Lower leg skin (tissue), 4 donors: ENCODE measurements at regions not wholly inside any gene's neighbourhood (a gene's known extent, or its start where the extent isn't known, plus 50 kb on each side); places are given as distances from the start of the nearest gene placed in this dataset.

Experiments
- DNase-seq, 2 donors: peaks; one replicate each; pipeline ENCODE4 v3.0.0-alpha.2; 2019; ENCODE audit warnings: low spot score in 2 of 2
- H3K4me3 ChIP-seq: fragments of 200-600 bp; sonication (generic); 2 replicates; pipeline ENCODE4 v1.5.1; 2017; ENCODE audit warnings: mild to moderate bottlenecking, low read depth; ENCODE audit not compliant: poor library complexity, severe bottlenecking
- POLR2A ChIP-seq, 2 donors: fragments of 450-650 bp; IDR thresholded peaks; one replicate each; pipeline ENCODE4 v1.6.1; 2016 to 2017; ENCODE audit warnings: antibody characterized with exemption in 2 of 2, mild to moderate bottlenecking in 1 of 2, moderate library complexity in 1 of 2
- WGBS, 2 donors: methylation state at CpG; one replicate each; pipeline ENCODE4 v1.1.5; 2018; 5-methylcytosine and 5-hydroxymethylcytosine counted together
- intact Hi-C: fragments of 100-400 bp; cut with DNase I; formaldehyde crosslinking; loops from one replicate; pipeline ENCODE4 v1.15.0; 2023; ENCODE audit warnings: low total_unique reads
- TF ChIP-seq, protein P1 (sequence below), 3 donors: fragments of 450-650 bp; IDR thresholded peaks; one replicate each; pipeline ENCODE4 v1.5.1; 2016; ENCODE audit warnings: antibody characterized with exemption in 3 of 3, mild to moderate bottlenecking in 3 of 3, moderate library complexity in 2 of 3

DNA sequence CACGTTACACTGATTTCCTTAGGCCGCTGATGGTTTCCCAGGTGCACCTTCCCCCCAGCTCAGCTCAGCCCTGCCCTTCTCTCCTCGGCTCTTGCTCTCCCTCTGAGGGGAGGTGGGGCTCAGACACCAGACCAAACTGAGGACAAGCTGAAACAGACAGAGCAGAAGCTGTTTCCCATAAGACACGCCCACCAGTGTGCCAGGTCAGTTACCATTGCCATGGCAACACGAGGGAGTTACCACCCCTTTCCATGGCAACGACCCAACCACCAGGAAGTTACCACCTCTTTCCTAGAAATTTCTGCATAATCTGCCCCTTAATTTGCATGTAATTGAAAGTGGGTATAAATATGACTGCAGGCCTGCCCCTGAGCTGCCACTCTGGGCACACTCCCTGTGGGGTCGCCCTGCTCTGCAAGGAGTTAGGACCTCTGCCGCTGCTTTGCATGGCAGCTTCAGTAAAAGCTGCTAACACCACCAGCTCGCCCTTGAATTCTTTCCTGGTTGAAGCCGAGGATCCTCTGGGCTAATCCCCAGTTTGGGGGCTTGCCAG is 120.9 kb upstream of the SMIM21 start:
- intact Hi-C loops = no loop called here
- 45 to 72% methylated on average over 9 of the region's 10 CpGs for WGBS, 2 donors
- TF ChIP-seq POLR2A (IDR thresholded peaks at IDR 0.05) = no peak
- TF ChIP-seq, protein P1, sequence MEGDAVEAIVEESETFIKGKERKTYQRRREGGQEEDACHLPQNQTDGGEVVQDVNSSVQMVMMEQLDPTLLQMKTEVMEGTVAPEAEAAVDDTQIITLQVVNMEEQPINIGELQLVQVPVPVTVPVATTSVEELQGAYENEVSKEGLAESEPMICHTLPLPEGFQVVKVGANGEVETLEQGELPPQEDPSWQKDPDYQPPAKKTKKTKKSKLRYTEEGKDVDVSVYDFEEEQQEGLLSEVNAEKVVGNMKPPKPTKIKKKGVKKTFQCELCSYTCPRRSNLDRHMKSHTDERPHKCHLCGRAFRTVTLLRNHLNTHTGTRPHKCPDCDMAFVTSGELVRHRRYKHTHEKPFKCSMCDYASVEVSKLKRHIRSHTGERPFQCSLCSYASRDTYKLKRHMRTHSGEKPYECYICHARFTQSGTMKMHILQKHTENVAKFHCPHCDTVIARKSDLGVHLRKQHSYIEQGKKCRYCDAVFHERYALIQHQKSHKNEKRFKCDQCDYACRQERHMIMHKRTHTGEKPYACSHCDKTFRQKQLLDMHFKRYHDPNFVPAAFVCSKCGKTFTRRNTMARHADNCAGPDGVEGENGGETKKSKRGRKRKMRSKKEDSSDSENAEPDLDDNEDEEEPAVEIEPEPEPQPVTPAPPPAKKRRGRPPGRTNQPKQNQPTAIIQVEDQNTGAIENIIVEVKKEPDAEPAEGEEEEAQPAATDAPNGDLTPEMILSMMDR (IDR thresholded peaks at IDR 0.05) = no peak
- no peak for DNase-seq
- H3K4me3 ChIP-seq = no peak overlapping the region

DNA sequence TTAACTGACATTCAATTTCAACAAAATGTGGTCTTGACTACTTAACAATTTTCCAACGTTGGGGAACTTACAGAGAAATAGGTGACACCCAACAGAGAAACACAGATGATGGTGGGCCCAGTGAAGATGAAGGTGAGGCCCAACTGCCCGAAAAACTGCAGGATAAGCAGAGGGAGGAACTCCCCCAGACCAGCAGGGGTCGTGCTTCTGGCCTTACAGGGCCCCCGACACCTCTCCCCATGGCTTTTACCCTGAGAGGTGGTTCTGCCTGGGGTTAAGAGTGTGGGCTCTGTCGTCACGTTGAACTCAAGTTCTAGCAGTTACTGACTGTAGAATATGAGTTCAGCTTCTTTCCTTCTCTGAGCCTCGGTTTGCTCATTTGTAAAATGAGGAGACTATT is 119.5 kb upstream of the SMIM21 start:
- no peak for TF ChIP-seq POLR2A (IDR thresholded peaks at IDR 0.05)
- TF ChIP-seq, protein P1 (IDR thresholded peaks at IDR 0.05) = no peak
- no peak for DNase-seq
- H3K4me3 ChIP-seq = no peak overlapping the region
- 88 to 90% methylated on average over 7 of the region's 7 CpGs for WGBS, 2 donors
- intact Hi-C loops = no loop called here

DNA sequence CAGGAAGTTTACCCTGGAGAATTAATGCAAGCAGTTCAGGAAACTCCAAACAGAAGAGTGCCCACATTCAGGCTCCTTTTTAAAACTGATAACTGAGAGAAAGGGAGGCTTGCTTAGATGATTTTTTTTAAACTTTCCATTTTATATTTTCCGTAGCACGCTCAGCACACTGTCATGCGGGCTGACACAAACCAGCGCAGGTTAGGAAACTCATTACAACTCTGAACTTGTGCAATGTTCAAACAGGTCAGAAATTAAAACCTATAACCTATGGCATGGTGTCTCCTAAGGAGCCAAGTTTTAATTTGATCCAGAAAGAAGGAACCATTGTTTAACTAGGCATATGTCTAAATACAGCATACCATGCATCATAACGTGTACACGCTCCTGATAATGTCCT is 117.7 kb upstream of the SMIM21 start:
- intact Hi-C loops = no loop called here
- no peak overlapping the region for H3K4me3 ChIP-seq
- WGBS, 2 donors = 51 to 54% methylated on average over 6 of the region's 6 CpGs
- no peak for DNase-seq
- TF ChIP-seq, protein P1 (IDR thresholded peaks at IDR 0.05) = no peak
- no peak for TF ChIP-seq POLR2A (IDR thresholded peaks at IDR 0.05)

DNA sequence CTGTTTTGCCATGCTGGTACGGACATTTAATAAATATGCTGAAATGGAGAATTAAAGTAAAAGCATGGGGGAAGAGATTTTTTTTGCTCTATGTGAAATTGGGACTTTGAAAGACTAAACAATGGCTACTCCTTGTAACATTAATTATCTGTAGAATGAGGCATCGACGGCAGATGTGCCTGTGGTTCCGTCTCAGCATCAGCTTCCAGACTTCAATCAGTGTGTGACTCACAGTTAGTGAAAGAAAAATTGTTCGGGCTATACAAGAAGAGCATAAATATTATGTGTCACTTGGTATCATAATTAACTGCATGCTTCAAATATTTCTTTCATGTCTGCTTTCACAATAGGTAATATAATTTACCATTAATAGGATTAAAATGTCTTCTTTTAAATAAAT is 117.0 kb upstream of the SMIM21 start:
- no peak for DNase-seq
- intact Hi-C loops = no loop called here
- no peak for TF ChIP-seq POLR2A (IDR thresholded peaks at IDR 0.05)
- TF ChIP-seq, protein P1 (IDR thresholded peaks at IDR 0.05) = no peak
- H3K4me3 ChIP-seq = no peak overlapping the region
- 25% methylated on average over 5 of the region's 5 CpGs for WGBS, 2 donors

DNA sequence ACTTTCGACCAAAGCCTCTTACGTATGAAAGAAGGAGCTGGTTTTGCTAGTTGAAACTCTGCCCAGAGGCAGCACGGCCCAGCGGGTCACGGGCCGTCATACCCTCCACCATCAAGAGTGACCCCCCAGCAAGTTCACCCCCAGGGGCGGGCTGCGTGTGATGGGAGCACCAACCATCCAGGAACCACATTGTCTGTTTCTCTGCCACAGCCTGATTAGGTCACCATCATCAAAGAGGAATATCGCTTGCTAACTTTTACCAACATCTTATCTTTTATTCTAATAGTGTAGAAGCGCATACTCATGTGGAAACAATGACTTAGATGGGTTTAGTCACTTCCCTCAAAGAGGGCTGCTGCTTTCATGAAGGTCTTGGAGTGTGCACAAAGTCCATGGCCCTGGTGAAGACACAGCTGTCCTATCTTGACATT is 116.6 kb upstream of the SMIM21 start:
- intact Hi-C loops = no loop called here
- no peak for TF ChIP-seq POLR2A (IDR thresholded peaks at IDR 0.05)
- TF ChIP-seq, protein P1 (IDR thresholded peaks at IDR 0.05) = no peak
- no peak for DNase-seq
- no peak overlapping the region for H3K4me3 ChIP-seq
- WGBS, 2 donors = 78 to 79% methylated on average over 10 of the region's 10 CpGs

DNA sequence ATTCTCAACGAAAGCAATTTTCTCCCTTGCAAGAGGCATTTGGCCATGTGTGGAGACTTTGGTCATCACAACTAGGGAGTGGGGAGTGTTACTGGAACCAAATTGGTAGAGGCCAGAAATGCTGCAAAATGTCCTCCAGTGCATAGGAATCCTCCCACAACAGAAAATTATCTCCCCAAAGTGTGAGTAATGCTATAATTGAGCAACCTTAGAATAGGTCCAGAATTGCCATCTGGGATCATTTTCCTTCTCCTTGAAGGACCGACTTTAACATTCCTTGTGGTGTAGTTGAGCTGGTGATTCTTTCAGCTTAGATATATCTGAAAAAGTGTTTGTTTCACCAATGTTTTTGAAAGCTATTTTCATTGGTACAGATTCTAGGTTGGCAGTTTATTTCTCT is 111.2 kb upstream of the SMIM21 start:
- TF ChIP-seq POLR2A (IDR thresholded peaks at IDR 0.05) = no peak
- TF ChIP-seq, protein P1 (IDR thresholded peaks at IDR 0.05) = no peak
- no peak for DNase-seq
- intact Hi-C loops = no loop called here
- H3K4me3 ChIP-seq = no peak overlapping the region
- WGBS, 2 donors = 62 to 73% methylated on average over 2 of the region's 2 CpGs
